CD14-positive monocyte (primary cell): ENCODE measurements at regions not wholly inside any gene's neighbourhood (a gene's known extent, or its start where the extent isn't known, plus 50 kb on each side); places are given as distances from the start of the nearest gene placed in this dataset.

Experiments
- DNase-seq, 3 donors: peaks; one replicate each; pipeline ENCODE4 v3.0.0-alpha.2; 2011 to 2022
- H2AFZ ChIP-seq: 2 replicates; pipeline ENCODE4 v1.6.0; 2012; ENCODE audit warnings: mild to moderate bottlenecking, low read depth, low read length, inconsistent platforms; ENCODE audit not compliant: insufficient read depth, poor library complexity, severe bottlenecking
- H3K27ac ChIP-seq, 2 donors: 1 replicate in 1 of 2; 2 replicates in 1 of 2; pipeline ENCODE4 v1.5.1; 2012 to 2013; ENCODE audit warnings: low read length in 2 of 2, control low read depth in 1 of 2, inconsistent platforms in 1 of 2, low read depth in 1 of 2, mild to moderate bottlenecking in 1 of 2
- H3K27me3 ChIP-seq, 2 donors: one replicate each; pipeline versions ENCODE4 v1.6.0 to v1.6.1; 2011 to 2013; ENCODE audit warnings: low read length in 2 of 2; ENCODE audit not compliant: control insufficient read depth in 2 of 2, insufficient read depth in 2 of 2
- H3K36me3 ChIP-seq, 2 donors: replicated peaks in 1 of 2; 1 replicate in 1 of 2; 2 replicates in 1 of 2; pipeline versions ENCODE4 v1.5.1 to v1.6.1; 2012 to 2013; ENCODE audit warnings: low read length in 2 of 2, control low read depth in 1 of 2, inconsistent platforms in 1 of 2, mild to moderate bottlenecking in 1 of 2; ENCODE audit not compliant: insufficient read depth in 2 of 2, control insufficient read depth in 1 of 2
- H3K4me1 ChIP-seq, 2 donors: 1 replicate in 1 of 2; 2 replicates in 1 of 2; pipeline versions ENCODE4 v1.5.1 to v1.6.1; 2012 to 2013; ENCODE audit warnings: low read length in 2 of 2, control low read depth in 1 of 2, inconsistent platforms in 1 of 2, mild to moderate bottlenecking in 1 of 2, moderate library complexity in 1 of 2; ENCODE audit not compliant: insufficient read depth in 2 of 2, control insufficient read depth in 1 of 2
- H3K4me2 ChIP-seq: replicated peaks from 2 replicates; pipeline ENCODE3; 2012; ENCODE audit warnings: low read length, moderate library complexity, mild to moderate bottlenecking; ENCODE audit not compliant: poor library complexity, severe bottlenecking; ENCODE audit errors: extremely low read depth
- H3K4me3 ChIP-seq, 3 experiments: fragments of 200-600 bp in 1 of 3; sonication (generic) in 1 of 3; replicated peaks in 1 of 3; 1 replicate in 2 of 3; 2 replicates in 1 of 3; pipeline ENCODE4 v1.5.1; 2011 to 2013; ENCODE audit warnings: low read length in 3 of 3, mild to moderate bottlenecking in 3 of 3, control low read depth in 2 of 3, low read depth in 2 of 3, inconsistent platforms in 1 of 3, moderate library complexity in 1 of 3
- H3K79me2 ChIP-seq: 2 replicates; pipeline ENCODE4 v1.6.0; 2012; ENCODE audit warnings: mild to moderate bottlenecking, control low read depth, inconsistent platforms, low read length, moderate library complexity; ENCODE audit not compliant: insufficient read depth
- H3K9ac ChIP-seq: 2 replicates; pipeline ENCODE4 v1.6.0; 2017; ENCODE audit warnings: low read length, mild to moderate bottlenecking; ENCODE audit not compliant: insufficient read depth, poor library complexity, severe bottlenecking
- H3K9me3 ChIP-seq, 2 donors: replicated peaks in 1 of 2; 1 replicate in 1 of 2; 2 replicates in 1 of 2; pipeline versions ENCODE4 v1.5.1 to v1.6.1; 2012 to 2013; ENCODE audit warnings: low read length in 2 of 2, control low read depth in 1 of 2; ENCODE audit not compliant: control insufficient read depth in 1 of 2, insufficient read depth in 1 of 2
- H4K20me1 ChIP-seq: 2 replicates; pipeline ENCODE4 v1.6.0; 2012; ENCODE audit warnings: mild to moderate bottlenecking, low read length, control low read depth, moderate library complexity; ENCODE audit not compliant: insufficient read depth
- H3K27ac Mint-ChIP-seq, 7 donors: one replicate each; pipeline ENCODE4 v1.8.0; 2020; ENCODE audit warnings: mild to moderate bottlenecking in 7 of 7, mixed read lengths in 7 of 7, moderate library complexity in 6 of 7, inconsistent platforms in 2 of 7
- H3K27me3 Mint-ChIP-seq, 3 donors: one replicate each; pipeline ENCODE4 v1.8.0; 2021 to 2022; ENCODE audit warnings: low read depth in 3 of 3, mild to moderate bottlenecking in 3 of 3, mixed read lengths in 3 of 3, moderate library complexity in 3 of 3, inconsistent platforms in 1 of 3
- H3K36me3 Mint-ChIP-seq, 2 donors: one replicate each; pipeline ENCODE4 v1.8.0; 2020; ENCODE audit warnings: mixed read lengths in 2 of 2, inconsistent platforms in 1 of 2, mild to moderate bottlenecking in 1 of 2
- H3K4me1 Mint-ChIP-seq: one replicate; pipeline ENCODE4 v1.8.0; 2020; ENCODE audit warnings: mild to moderate bottlenecking, mixed read lengths
- H3K4me3 Mint-ChIP-seq, 2 donors: one replicate each; pipeline ENCODE4 v1.8.0; 2020; ENCODE audit warnings: mild to moderate bottlenecking in 2 of 2, mixed read lengths in 2 of 2, moderate library complexity in 1 of 2
- H3K9me3 Mint-ChIP-seq, 7 donors: one replicate each; pipeline ENCODE4 v1.8.0; 2020 to 2022; ENCODE audit warnings: mixed read lengths in 7 of 7, mild to moderate bottlenecking in 6 of 7, moderate library complexity in 6 of 7, inconsistent platforms in 2 of 7
- WGBS: methylation state at CpG from one replicate; pipeline ENCODE4 v1.1.5; 2013; ENCODE audit warnings: missing lambda C conversion rate; ENCODE audit not compliant: insufficient coverage; 5-methylcytosine and 5-hydroxymethylcytosine counted together
- intact Hi-C, 2 donors: fragments of 100-400 bp; cut with micrococcal nuclease; formaldehyde crosslinking; loops; one replicate each; pipeline versions ENCODE4 v1.15.0 to v1.15.1; 2023
- TF ChIP-seq, protein P1 (sequence below): fragments of 200-600 bp; IDR thresholded peaks from one replicate; pipeline ENCODE4 v1.8.0; 2022; ENCODE audit warnings: antibody characterized with exemption, mild to moderate bottlenecking

DNA sequence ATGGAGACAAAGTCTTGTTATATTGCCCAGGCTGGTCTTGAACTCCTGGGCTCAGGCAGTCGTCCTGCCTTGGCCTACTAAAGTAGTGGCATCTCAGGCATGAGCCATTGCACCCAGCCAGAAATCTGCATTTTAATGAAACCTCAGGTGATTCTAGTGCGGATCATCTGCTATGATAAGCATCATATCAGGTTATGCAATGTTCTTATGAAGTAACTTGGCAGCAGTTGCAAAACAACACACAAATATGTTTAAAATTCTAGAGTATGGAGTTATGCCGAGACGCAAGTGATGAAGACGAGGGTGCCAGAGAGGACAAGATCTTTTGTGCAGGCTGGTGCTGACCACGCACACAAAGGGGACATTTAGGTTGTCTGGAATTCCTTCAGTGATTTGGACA, 153.2 kb upstream of the MEF2C start:
- no peaks in the 10 kb centered on the region for H3K36me3 Mint-ChIP-seq
- H3K9me3 ChIP-seq: no peaks in the 10 kb centered on the region
- H3K27me3 Mint-ChIP-seq: peaks cover 0 to 2% (median 0%) of the 10 kb centered on the region in 3 donors
- H3K36me3 ChIP-seq: no peaks in the 10 kb centered on the region
- DNase-seq: no peak
- H3K27me3 ChIP-seq: no peaks in the 10 kb centered on the region
- H3K79me2 ChIP-seq: no peaks in the 10 kb centered on the region
- no peaks in the 10 kb centered on the region for H4K20me1 ChIP-seq
- WGBS: 33% methylated on average over 1 of the region's 6 CpGs
- peaks cover 1% of the 10 kb centered on the region for H3K4me1 Mint-ChIP-seq
- no peaks in the 10 kb centered on the region for H3K4me1 ChIP-seq
- H3K4me2 ChIP-seq: no peak overlapping the region
- no peak overlapping the region for H3K4me3 Mint-ChIP-seq
- H3K27ac Mint-ChIP-seq: no peak overlapping the region
- H3K27ac ChIP-seq: no peak overlapping the region
- no peak overlapping the region for H2AFZ ChIP-seq
- no peak overlapping the region for H3K9ac ChIP-seq
- intact Hi-C loops: no loop called here
- TF ChIP-seq, protein P1, sequence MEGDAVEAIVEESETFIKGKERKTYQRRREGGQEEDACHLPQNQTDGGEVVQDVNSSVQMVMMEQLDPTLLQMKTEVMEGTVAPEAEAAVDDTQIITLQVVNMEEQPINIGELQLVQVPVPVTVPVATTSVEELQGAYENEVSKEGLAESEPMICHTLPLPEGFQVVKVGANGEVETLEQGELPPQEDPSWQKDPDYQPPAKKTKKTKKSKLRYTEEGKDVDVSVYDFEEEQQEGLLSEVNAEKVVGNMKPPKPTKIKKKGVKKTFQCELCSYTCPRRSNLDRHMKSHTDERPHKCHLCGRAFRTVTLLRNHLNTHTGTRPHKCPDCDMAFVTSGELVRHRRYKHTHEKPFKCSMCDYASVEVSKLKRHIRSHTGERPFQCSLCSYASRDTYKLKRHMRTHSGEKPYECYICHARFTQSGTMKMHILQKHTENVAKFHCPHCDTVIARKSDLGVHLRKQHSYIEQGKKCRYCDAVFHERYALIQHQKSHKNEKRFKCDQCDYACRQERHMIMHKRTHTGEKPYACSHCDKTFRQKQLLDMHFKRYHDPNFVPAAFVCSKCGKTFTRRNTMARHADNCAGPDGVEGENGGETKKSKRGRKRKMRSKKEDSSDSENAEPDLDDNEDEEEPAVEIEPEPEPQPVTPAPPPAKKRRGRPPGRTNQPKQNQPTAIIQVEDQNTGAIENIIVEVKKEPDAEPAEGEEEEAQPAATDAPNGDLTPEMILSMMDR: no peak
- no peaks in the 10 kb centered on the region for H3K9me3 Mint-ChIP-seq
- no peak overlapping the region for H3K4me3 ChIP-seq

DNA sequence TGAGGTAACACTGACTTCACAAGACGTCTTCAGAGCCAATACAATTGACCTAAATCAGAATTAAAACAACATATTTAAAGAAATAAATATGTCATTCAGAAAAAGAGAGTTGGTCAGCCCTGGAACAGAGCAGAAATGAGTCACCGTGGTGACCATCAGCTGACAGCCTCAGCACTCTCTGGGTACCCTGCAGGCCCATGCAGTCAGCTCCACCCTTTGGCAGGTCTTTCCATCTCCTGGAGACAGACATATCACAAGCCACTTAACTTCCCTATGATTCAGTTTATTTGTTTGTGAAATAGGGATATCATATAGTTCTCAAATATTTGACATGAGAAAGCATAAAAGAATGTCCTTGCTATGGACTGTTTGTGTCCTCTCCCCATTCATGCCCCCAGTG, 151.6 kb upstream of the MEF2C start:
- H3K4me1 ChIP-seq: no peaks in the 10 kb centered on the region
- H3K36me3 ChIP-seq: no peaks in the 10 kb centered on the region
- no peaks in the 10 kb centered on the region for H3K27me3 ChIP-seq
- no peak overlapping the region for H3K27ac ChIP-seq
- no peak overlapping the region for H3K9ac ChIP-seq
- no peak overlapping the region for H3K4me2 ChIP-seq
- H3K79me2 ChIP-seq: no peaks in the 10 kb centered on the region
- no peaks in the 10 kb centered on the region for H3K4me1 Mint-ChIP-seq
- TF ChIP-seq, protein P1: no peak
- no peak overlapping the region for H3K4me3 ChIP-seq
- DNase-seq: peak in 1 of 3 donors; percentile 5
- no peaks in the 10 kb centered on the region for H3K9me3 ChIP-seq
- peaks cover 0 to 4% (median 0%) of the 10 kb centered on the region in 7 donors for H3K9me3 Mint-ChIP-seq
- no peaks in the 10 kb centered on the region for H3K27me3 Mint-ChIP-seq
- no peaks in the 10 kb centered on the region for H4K20me1 ChIP-seq
- no peaks in the 10 kb centered on the region for H3K36me3 Mint-ChIP-seq
- H3K4me3 Mint-ChIP-seq: no peak overlapping the region
- intact Hi-C loops: no loop called here
- H2AFZ ChIP-seq: no peak overlapping the region
- no CpG with 5 or more reads among the region's 2 CpGs for WGBS
- H3K27ac Mint-ChIP-seq: no peak overlapping the region
